LNCaP clone FGC (cell line): ENCODE measurements at regions not wholly inside any gene's neighbourhood (a gene's known extent, or its start where the extent isn't known, plus 50 kb on each side); places are given as distances from the start of the nearest gene placed in this dataset.

ENCODE experiments used
- DNase-seq: peaks from one replicate; pipeline ENCODE4 v3.0.0-alpha.2; 2011; ENCODE audit warnings: low read depth
- H3K4me3 ChIP-seq: 2 replicates; pipeline ENCODE4 v1.5.1; 2011; ENCODE audit warnings: mild to moderate bottlenecking, low read depth, low read length, control low read depth
- TF ChIP-seq, protein P1 (sequence below): IDR thresholded peaks from 2 replicates; pipeline ENCODE4 v1.5.1; 2012; ENCODE audit warnings: mild to moderate bottlenecking; ENCODE audit not compliant: control insufficient read depth, insufficient read depth; ENCODE audit errors: extremely low read depth

DNA sequence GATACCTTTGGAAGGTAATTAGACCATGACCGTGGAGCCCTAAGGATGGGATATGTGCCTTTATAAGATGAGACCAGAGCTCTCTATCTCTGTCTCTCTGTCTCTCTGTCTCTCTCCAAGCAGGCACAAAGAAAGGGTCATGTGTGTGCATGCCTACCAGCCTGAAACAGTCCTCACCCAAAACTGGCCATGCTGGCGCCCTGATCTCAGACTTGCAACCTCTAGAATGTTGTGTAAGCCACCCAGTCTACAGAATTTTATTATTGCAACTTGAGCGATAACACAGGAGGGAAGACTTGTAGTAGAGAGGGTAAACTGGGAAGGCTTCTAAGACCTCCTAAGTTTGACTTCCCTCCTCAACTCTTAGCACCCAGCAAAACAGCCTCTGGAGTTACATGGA is 124.1 kb upstream of the SERTAD2 start:
- no peak overlapping the region for H3K4me3 ChIP-seq
- TF ChIP-seq, protein P1, sequence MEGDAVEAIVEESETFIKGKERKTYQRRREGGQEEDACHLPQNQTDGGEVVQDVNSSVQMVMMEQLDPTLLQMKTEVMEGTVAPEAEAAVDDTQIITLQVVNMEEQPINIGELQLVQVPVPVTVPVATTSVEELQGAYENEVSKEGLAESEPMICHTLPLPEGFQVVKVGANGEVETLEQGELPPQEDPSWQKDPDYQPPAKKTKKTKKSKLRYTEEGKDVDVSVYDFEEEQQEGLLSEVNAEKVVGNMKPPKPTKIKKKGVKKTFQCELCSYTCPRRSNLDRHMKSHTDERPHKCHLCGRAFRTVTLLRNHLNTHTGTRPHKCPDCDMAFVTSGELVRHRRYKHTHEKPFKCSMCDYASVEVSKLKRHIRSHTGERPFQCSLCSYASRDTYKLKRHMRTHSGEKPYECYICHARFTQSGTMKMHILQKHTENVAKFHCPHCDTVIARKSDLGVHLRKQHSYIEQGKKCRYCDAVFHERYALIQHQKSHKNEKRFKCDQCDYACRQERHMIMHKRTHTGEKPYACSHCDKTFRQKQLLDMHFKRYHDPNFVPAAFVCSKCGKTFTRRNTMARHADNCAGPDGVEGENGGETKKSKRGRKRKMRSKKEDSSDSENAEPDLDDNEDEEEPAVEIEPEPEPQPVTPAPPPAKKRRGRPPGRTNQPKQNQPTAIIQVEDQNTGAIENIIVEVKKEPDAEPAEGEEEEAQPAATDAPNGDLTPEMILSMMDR, result no peak
- DNase-seq, result no peak

DNA sequence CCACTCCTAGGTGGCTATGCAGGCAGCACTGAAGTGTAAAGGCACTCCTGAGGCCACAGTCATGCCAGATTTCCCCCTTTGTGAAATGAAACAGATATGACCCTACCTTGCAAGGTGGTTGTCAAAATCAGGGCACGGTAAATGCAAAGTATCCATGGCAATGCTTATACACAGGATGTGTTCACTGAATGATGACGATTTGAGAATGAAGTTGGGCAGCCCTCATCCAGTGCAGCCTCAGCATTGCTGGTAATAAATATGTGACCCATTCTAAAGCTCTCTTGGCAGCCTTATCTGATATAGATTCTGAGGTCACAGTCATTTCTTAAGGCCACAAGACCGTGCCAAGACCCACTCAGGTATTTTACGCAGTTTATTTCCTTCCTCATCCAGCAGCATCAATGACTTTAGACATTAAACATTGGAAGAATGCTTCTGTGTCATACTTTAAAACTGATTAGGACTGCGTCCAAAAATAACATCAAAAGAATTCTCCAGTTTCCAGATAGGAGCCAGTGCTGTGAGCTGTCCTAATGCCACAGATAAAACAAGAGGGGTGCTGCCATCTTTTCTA is 125.5 kb upstream of the SERTAD2 start:
- TF ChIP-seq, protein P1, result no peak
- DNase-seq, result no peak
- H3K4me3 ChIP-seq, result no peak overlapping the region

DNA sequence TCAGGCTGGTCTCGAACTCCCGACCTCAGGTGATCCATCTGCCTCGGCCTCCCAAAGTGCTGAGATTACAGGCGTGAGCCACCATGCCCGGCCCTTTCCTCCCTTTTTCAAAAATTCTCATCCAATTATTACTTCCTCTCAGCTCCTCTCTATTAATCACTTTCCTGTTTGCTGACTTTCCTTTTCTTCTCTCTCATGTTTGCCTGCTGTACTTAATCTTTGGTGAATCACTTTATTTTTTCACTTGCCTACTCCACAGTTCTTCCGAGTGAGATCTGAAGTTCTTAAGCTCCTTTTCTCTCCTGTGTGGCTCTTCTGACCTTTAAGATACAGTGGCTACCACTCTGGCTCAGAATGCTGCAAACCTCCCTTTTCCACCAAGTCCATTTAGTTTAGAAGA is 126.3 kb upstream of the SERTAD2 start:
- no peak for DNase-seq
- TF ChIP-seq, protein P1, result no peak
- no peak overlapping the region for H3K4me3 ChIP-seq

DNA sequence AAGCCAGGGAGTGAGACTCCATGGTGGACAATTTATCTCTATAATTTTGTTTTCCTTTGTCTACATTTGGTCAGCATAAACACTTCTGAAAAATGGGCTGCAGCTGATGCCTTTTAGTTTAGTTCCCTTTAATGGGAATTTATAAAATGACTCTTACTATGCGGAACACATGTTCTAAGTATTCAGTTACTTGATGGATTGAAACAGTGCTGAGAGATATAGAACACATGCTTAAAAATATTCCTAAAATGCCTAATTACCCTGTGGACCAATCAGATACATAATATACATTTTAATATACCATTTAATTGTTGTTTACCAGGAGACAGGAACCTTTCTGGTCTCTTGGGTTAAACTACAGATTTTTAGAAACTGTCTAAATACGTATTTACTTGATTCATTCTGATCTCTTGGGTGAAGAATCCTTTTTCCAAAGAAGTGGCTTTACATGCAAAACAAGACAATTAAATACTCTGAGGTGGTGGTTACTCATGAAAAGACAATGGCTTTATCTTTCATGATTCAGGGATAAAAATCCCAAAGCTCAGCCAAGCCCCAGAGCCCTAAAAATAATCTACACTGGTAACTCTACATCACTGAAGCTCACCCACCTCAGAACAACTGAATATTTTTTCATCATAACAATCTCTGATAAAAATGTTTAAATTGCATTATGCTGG is 128.1 kb upstream of the SERTAD2 start:
- H3K4me3 ChIP-seq, result no peak overlapping the region
- no peak for DNase-seq
- TF ChIP-seq, protein P1, result no peak

DNA sequence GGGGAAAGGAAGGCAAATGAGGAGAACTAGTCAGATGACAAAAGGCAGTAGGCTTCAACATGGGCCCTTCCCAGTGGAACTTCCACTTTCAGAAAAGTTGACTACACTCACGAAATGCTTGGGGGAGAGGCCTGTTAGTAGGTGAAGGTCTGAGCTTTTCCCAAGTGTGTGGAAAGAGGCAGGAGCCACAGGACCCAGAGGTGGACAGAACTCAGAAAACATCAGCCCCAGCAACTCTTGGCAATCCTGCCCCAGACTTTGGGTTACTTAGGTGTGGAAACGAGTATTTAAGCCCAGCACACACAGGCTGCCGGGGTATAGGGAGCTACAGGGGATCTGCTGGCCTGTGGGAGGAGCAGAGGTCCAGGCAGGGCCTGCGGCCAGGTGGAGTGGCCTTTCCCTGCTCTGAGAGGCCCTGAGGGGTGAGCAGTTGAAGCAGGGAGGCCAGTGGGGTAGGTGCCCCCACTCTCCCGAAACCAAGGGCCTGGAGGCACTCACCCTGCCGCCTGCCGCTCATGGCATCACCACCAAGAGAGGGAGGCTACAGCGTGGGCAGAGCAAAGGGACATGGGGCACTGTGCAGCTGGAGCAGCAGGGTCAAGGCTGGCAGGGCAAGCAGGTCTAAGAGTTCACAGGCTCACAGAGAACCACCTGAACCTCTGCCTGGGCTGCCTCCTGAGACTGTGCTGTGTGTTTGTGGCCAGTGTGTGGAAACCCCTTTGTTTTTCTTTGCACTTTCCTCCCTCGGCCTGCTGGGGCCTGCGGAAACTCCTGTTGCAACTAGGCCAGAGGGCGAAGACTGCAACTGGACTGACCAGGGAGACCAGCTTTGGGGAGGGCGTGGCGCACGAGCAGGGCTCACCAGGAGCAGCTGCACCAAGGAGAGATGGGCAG is 130.7 kb upstream of the SERTAD2 start:
- no peak for DNase-seq
- H3K4me3 ChIP-seq, result no peak overlapping the region
- TF ChIP-seq, protein P1, result no peak

DNA sequence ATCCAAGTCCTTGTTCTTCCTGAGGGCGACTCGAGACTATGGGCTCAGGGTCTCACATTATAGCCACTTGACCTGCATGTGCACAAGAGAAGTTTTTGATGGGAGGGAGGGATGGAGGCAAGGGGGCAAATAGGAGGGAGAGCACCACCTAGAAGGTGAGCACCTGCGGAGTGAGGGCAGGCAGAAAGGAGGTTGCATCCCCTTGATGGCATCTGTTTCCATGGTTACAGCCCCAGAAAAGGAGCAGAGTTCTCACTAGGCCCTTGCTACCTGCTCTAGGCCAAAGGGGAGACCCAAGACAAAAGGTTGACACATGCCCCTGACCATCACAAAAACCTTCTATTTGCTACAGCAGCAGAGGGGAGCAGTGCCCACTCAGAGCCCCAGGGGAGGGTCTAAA is 131.5 kb upstream of the SERTAD2 start:
- no peak overlapping the region for H3K4me3 ChIP-seq
- TF ChIP-seq, protein P1, result no peak
- DNase-seq, result no peak
